ENCODE measurements at regions not wholly inside any gene's neighbourhood (a gene's known extent, or its start where the extent isn't known, plus 50 kb on each side); places are given as distances from the start of the nearest gene placed in this dataset.

DNA sequence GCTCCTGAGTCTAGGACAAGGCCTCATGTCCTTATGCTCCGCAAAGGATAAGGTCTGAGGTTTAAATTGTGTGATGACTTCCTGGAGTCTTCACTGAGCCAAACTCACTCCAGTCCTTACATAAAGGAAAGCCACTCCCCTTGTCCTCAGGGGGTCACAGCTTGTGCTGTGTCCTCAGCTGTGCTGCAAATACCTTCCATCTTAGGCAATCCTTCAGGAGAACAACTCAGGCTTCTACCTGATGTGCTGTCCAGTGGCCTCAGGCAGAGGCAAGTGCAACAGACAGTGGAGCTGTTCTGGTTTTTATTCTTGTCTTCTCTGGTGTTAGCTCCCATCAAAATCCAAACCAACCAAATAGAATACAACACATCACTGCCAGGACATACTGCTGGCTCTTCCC, 151.5 kb downstream of the TAF11L14 start:
- no peaks in the 10 kb centered on the region for H3K36me3 Mint-ChIP-seq (ENCODE audit: low read depth)
- H3K9ac ChIP-seq (ENCODE audit: extremely low read depth, low read length, poor library complexity, severe bottlenecking): no peak overlapping the region
- H3K9me3 ChIP-seq (ENCODE audit: control insufficient read depth, low read length): no peaks in the 10 kb centered on the region
- peaks cover 8% of the 10 kb centered on the region for H3K4me1 Mint-ChIP-seq
- no peak overlapping the region for H3K27ac Mint-ChIP-seq
- H3K27me3 ChIP-seq (ENCODE audit: control insufficient read depth, insufficient read depth, low read length, poor library complexity, severe bottlenecking): no peaks in the 10 kb centered on the region
- no peaks in the 10 kb centered on the region for H3K27me3 Mint-ChIP-seq (ENCODE audit: insufficient read depth)
- TF ChIP-seq, protein P1, sequence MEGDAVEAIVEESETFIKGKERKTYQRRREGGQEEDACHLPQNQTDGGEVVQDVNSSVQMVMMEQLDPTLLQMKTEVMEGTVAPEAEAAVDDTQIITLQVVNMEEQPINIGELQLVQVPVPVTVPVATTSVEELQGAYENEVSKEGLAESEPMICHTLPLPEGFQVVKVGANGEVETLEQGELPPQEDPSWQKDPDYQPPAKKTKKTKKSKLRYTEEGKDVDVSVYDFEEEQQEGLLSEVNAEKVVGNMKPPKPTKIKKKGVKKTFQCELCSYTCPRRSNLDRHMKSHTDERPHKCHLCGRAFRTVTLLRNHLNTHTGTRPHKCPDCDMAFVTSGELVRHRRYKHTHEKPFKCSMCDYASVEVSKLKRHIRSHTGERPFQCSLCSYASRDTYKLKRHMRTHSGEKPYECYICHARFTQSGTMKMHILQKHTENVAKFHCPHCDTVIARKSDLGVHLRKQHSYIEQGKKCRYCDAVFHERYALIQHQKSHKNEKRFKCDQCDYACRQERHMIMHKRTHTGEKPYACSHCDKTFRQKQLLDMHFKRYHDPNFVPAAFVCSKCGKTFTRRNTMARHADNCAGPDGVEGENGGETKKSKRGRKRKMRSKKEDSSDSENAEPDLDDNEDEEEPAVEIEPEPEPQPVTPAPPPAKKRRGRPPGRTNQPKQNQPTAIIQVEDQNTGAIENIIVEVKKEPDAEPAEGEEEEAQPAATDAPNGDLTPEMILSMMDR (conservative IDR thresholded peaks at IDR 0.05): no peak
- H3K4me1 ChIP-seq (ENCODE audit: control insufficient read depth, insufficient read depth, low read length): no peaks in the 10 kb centered on the region
- H3K4me3 Mint-ChIP-seq: no peak overlapping the region
- DNase-seq: peak; percentile 68
- H3K9me3 Mint-ChIP-seq: no peaks in the 10 kb centered on the region
- H3K27ac ChIP-seq (ENCODE audit: low read depth, low read length): no peak overlapping the region
- H3K36me3 ChIP-seq (ENCODE audit: control insufficient read depth, insufficient read depth, low read length): no peaks in the 10 kb centered on the region
- no peak overlapping the region for H3K4me3 ChIP-seq (ENCODE audit: low read length)
- 92% methylated on average over 1 of the region's 1 CpG; no CpG with 5 or more reads in 1 of the 2 experiments for WGBS, 2 experiments (ENCODE audit: insufficient coverage in 1 of 2, insufficient read length in 1 of 2)

DNA sequence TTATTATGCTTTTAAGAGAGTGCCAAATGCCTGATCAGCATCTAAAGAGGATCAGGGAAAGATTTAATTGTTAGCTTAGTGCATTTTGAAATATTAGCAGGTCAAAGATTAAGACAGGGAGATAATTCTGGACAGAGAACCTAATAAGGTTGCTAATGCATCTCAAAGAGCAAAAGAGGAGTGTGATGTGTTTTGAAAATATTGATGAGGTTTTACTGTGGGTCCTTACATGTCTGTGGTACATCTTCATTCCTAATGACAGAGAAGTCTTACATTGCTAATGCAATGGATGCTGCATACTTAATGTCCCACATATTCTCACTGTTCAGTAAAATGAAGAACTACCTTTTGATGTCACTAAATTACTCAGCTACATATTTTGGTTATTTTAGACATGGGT, 154.1 kb downstream of the TAF11L14 start:
- H3K36me3 Mint-ChIP-seq (ENCODE audit: low read depth): no peaks in the 10 kb centered on the region
- H3K36me3 ChIP-seq (ENCODE audit: control insufficient read depth, insufficient read depth, low read length): no peaks in the 10 kb centered on the region
- no peaks in the 10 kb centered on the region for H3K27me3 ChIP-seq (ENCODE audit: control insufficient read depth, insufficient read depth, low read length, poor library complexity, severe bottlenecking)
- H3K4me1 ChIP-seq (ENCODE audit: control insufficient read depth, insufficient read depth, low read length): no peaks in the 10 kb centered on the region
- H3K4me1 Mint-ChIP-seq: peaks cover 8% of the 10 kb centered on the region
- H3K27ac Mint-ChIP-seq: no peak overlapping the region
- H3K27ac ChIP-seq (ENCODE audit: low read depth, low read length): no peak overlapping the region
- TF ChIP-seq, protein P1 (conservative IDR thresholded peaks at IDR 0.05): no peak
- H3K4me3 ChIP-seq (ENCODE audit: low read length): no peak overlapping the region
- H3K27me3 Mint-ChIP-seq (ENCODE audit: insufficient read depth): no peaks in the 10 kb centered on the region
- DNase-seq: no peak
- no peak overlapping the region for H3K4me3 Mint-ChIP-seq
- no peaks in the 10 kb centered on the region for H3K9me3 Mint-ChIP-seq
- H3K9ac ChIP-seq (ENCODE audit: extremely low read depth, low read length, poor library complexity, severe bottlenecking): no peak overlapping the region
- no peaks in the 10 kb centered on the region for H3K9me3 ChIP-seq (ENCODE audit: control insufficient read depth, low read length)

DNA sequence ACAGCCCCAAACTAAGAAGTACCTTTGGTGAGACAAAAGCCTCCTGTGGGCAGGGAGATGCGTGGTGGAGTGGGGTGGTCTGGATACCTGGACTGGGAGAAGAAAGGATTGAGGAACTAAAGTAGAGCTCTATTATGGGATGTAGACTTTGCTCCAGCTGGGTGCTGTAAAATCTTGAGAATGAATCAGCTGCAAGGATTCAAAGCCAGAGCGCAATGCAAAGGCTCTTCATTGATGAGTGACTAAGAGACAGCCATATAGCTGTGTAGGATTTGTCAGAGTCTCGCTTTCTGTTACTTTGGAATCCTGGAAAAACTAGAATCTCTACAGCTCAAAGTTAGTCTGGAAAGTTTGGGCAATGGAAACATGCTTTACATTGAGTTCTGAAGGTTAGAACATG, 159.9 kb downstream of the TAF11L14 start:
- H3K9me3 ChIP-seq (ENCODE audit: control insufficient read depth, low read length): no peaks in the 10 kb centered on the region
- Mint-ChIP-seq H3K27me3 (ENCODE audit: insufficient read depth) (no peaks in the 10 kb centered on the region), H3K36me3 (ENCODE audit: low read depth) (no peaks in the 10 kb centered on the region), H3K27ac (no peak overlapping the region), H3K4me3 (no peak overlapping the region), H3K4me1 (no peaks in the 10 kb centered on the region), H3K9me3 (no peaks in the 10 kb centered on the region)
- DNase-seq: no peak
- H3K4me1 ChIP-seq (ENCODE audit: control insufficient read depth, insufficient read depth, low read length): no peaks in the 10 kb centered on the region
- no peaks in the 10 kb centered on the region for H3K36me3 ChIP-seq (ENCODE audit: control insufficient read depth, insufficient read depth, low read length)
- H3K9ac ChIP-seq (ENCODE audit: extremely low read depth, low read length, poor library complexity, severe bottlenecking): no peak overlapping the region
- H3K27ac ChIP-seq (ENCODE audit: low read depth, low read length): no peak overlapping the region
- no peaks in the 10 kb centered on the region for H3K27me3 ChIP-seq (ENCODE audit: control insufficient read depth, insufficient read depth, low read length, poor library complexity, severe bottlenecking)
- TF ChIP-seq, protein P1 (conservative IDR thresholded peaks at IDR 0.05): no peak
- no peak overlapping the region for H3K4me3 ChIP-seq (ENCODE audit: low read length)
- WGBS, 2 experiments (ENCODE audit: insufficient coverage in 1 of 2, insufficient read length in 1 of 2): 90 to 96% methylated on average over 3 of the region's 3 CpGs

Data from endodermal cell (in vitro differentiated cells).